Astrocyte (in vitro differentiated cells and primary cell): ENCODE measurements at regions not wholly inside any gene's neighbourhood (a gene's known extent, or its start where the extent isn't known, plus 50 kb on each side); places are given as distances from the start of the nearest gene placed in this dataset.

ENCODE experiments used
- DNase-seq: peaks from one replicate; pipeline ENCODE4 v3.0.0-alpha.2; 2010; ENCODE audit warnings: low read depth
- FAIRE-seq: peaks from 2 replicates; lab custom pipeline; 2011; peaks lifted over from hg19 to GRCh38; lab: Jason Lieb, UNC
- H2AFZ ChIP-seq: 2 replicates; pipeline ENCODE4 v1.6.0; 2012; ENCODE audit warnings: low read depth, low read length, inconsistent platforms
- H3K27ac ChIP-seq: 2 replicates; pipeline ENCODE4 v1.5.1; 2011; ENCODE audit warnings: low read depth, low read length, inconsistent platforms
- H3K27me3 ChIP-seq: 2 replicates; pipeline ENCODE4 v1.6.0; 2011; ENCODE audit warnings: low read length, inconsistent platforms; ENCODE audit not compliant: insufficient read depth
- H3K36me3 ChIP-seq: 2 replicates; pipeline ENCODE4 v1.5.1; 2011; ENCODE audit warnings: low read length, inconsistent platforms; ENCODE audit not compliant: insufficient read depth
- H3K4me1 ChIP-seq: 2 replicates; pipeline ENCODE4 v1.5.1; 2011; ENCODE audit warnings: low read length, inconsistent platforms; ENCODE audit not compliant: insufficient read depth
- H3K4me2 ChIP-seq: 2 replicates; pipeline ENCODE4 v1.6.0; 2012; ENCODE audit warnings: low read length, inconsistent platforms
- H3K4me3 ChIP-seq: 2 replicates; pipeline ENCODE4 v1.5.1; 2011; ENCODE audit warnings: low read depth, mild to moderate bottlenecking, low read length, inconsistent platforms; ENCODE audit not compliant: insufficient read depth
- H3K79me2 ChIP-seq: 2 replicates; pipeline ENCODE4 v1.6.0; 2012; ENCODE audit warnings: mild to moderate bottlenecking, low read length, inconsistent platforms; ENCODE audit not compliant: insufficient read depth
- H3K9ac ChIP-seq: 2 replicates; pipeline ENCODE4 v1.6.0; 2012; ENCODE audit warnings: mild to moderate bottlenecking, low read length, inconsistent platforms
- H3K9me3 ChIP-seq: 2 replicates; pipeline ENCODE4 v1.5.1; 2012; ENCODE audit warnings: low read depth, mild to moderate bottlenecking, low read length, inconsistent platforms; ENCODE audit not compliant: insufficient read depth
- H4K20me1 ChIP-seq: 2 replicates; pipeline ENCODE4 v1.6.0; 2012; ENCODE audit warnings: low read length, inconsistent platforms; ENCODE audit not compliant: insufficient read depth
- H3K27ac Mint-ChIP-seq: one replicate; pipeline ENCODE4 v1.8.0; 2021; ENCODE audit warnings: mild to moderate bottlenecking, mixed read lengths; ENCODE audit not compliant: unreplicated experiment
- H3K27me3 Mint-ChIP-seq: one replicate; pipeline ENCODE4 v1.8.0; 2021; ENCODE audit warnings: low read depth, mixed read lengths; ENCODE audit not compliant: unreplicated experiment
- H3K36me3 Mint-ChIP-seq: one replicate; pipeline ENCODE4 v1.8.0; 2021; ENCODE audit warnings: low read depth, mixed read lengths; ENCODE audit not compliant: unreplicated experiment
- H3K4me1 Mint-ChIP-seq: one replicate; pipeline ENCODE4 v1.8.0; 2021; ENCODE audit warnings: low read depth, mixed read lengths; ENCODE audit not compliant: unreplicated experiment
- H3K4me3 Mint-ChIP-seq: one replicate; pipeline ENCODE4 v1.8.0; 2021; ENCODE audit warnings: mild to moderate bottlenecking, moderate library complexity, mixed read lengths; ENCODE audit not compliant: unreplicated experiment
- H3K9me3 Mint-ChIP-seq: one replicate; pipeline ENCODE4 v1.8.0; 2021; ENCODE audit warnings: mild to moderate bottlenecking, mixed read lengths; ENCODE audit not compliant: unreplicated experiment
- EZH2 ChIP-seq: IDR thresholded peaks from 2 replicates; pipeline ENCODE4 v1.6.1; 2012; ENCODE audit warnings: mild to moderate bottlenecking, low read length, inconsistent platforms; ENCODE audit not compliant: insufficient read depth
- TF ChIP-seq, protein P1 (sequence below): IDR thresholded peaks from 2 replicates; pipeline ENCODE4 v1.5.1; 2011; ENCODE audit warnings: low read depth, mild to moderate bottlenecking, inconsistent platforms, low read length, moderate library complexity; ENCODE audit not compliant: insufficient read depth

DNA sequence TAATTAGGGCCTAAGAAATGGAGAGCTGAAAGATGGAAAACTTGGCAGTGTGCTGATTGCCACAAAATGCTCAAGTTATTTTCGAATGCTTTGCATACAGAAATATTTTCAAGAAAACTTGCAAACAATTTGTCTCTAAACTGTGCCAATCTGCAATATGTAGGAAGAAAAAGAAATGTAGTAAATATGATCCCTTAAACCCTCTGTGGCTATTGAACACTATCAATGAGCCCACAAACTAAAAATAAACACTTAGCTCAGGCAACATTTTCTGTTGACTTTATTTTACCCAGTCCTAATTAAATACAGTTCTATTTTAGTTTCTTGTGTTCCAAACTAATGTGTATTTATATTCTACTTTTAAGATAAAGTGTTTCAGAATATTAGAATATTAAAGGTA, 342.1 kb downstream of the SEMA3D start:
- H3K27ac ChIP-seq: no peak overlapping the region
- Mint-ChIP-seq H3K27me3 (no peaks in the 10 kb centered on the region), H3K27ac (no peak overlapping the region), H3K4me1 (no peaks in the 10 kb centered on the region), H3K36me3 (no peaks in the 10 kb centered on the region), H3K9me3 (peaks cover 2% of the 10 kb centered on the region), H3K4me3 (no peak overlapping the region)
- H3K4me1 ChIP-seq: no peaks in the 10 kb centered on the region
- no peak for TF ChIP-seq EZH2
- TF ChIP-seq, protein P1, sequence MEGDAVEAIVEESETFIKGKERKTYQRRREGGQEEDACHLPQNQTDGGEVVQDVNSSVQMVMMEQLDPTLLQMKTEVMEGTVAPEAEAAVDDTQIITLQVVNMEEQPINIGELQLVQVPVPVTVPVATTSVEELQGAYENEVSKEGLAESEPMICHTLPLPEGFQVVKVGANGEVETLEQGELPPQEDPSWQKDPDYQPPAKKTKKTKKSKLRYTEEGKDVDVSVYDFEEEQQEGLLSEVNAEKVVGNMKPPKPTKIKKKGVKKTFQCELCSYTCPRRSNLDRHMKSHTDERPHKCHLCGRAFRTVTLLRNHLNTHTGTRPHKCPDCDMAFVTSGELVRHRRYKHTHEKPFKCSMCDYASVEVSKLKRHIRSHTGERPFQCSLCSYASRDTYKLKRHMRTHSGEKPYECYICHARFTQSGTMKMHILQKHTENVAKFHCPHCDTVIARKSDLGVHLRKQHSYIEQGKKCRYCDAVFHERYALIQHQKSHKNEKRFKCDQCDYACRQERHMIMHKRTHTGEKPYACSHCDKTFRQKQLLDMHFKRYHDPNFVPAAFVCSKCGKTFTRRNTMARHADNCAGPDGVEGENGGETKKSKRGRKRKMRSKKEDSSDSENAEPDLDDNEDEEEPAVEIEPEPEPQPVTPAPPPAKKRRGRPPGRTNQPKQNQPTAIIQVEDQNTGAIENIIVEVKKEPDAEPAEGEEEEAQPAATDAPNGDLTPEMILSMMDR: no peak
- no peaks in the 10 kb centered on the region for H3K27me3 ChIP-seq
- no peak overlapping the region for H3K9ac ChIP-seq
- no peaks in the 10 kb centered on the region for H3K9me3 ChIP-seq
- no peak overlapping the region for H3K4me2 ChIP-seq
- no peaks in the 10 kb centered on the region for H3K36me3 ChIP-seq
- FAIRE-seq (no peak), DNase-seq (no peak)
- no peak overlapping the region for H2AFZ ChIP-seq
- no peaks in the 10 kb centered on the region for H3K79me2 ChIP-seq
- no peak overlapping the region for H3K4me3 ChIP-seq
- H4K20me1 ChIP-seq: no peaks in the 10 kb centered on the region

DNA sequence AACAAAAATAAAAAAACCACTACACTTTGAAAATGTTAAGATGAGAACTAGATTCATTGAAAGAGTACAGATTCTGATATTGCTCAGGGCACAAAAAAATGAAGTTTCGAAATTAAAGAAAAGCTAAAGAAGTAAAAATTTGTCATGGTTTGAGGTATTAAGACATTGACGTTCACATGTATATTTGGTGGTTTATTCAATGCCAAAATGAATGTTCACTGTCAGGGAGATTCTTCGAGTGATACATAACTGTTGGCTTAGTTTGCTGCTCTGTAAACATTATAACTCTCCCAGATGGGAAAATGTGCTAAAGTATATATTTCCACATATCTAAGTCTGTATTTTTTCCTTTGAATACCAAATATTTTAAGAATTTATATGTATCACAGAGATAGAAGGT, 345.0 kb downstream of the SEMA3D start:
- H3K27me3 ChIP-seq: no peaks in the 10 kb centered on the region
- H3K27ac ChIP-seq: no peak overlapping the region
- FAIRE-seq: no peak
- H4K20me1 ChIP-seq: no peaks in the 10 kb centered on the region
- Mint-ChIP-seq H3K9me3 (no peaks in the 10 kb centered on the region), H3K27me3 (no peaks in the 10 kb centered on the region), H3K27ac (no peak overlapping the region), H3K4me1 (no peaks in the 10 kb centered on the region), H3K4me3 (no peak overlapping the region), H3K36me3 (no peaks in the 10 kb centered on the region)
- H2AFZ ChIP-seq: no peak overlapping the region
- TF ChIP-seq EZH2: no peak
- TF ChIP-seq, protein P1: no peak
- H3K4me1 ChIP-seq: no peaks in the 10 kb centered on the region
- peak; percentile 47 for DNase-seq
- H3K9me3 ChIP-seq: no peaks in the 10 kb centered on the region
- H3K36me3 ChIP-seq: no peaks in the 10 kb centered on the region
- no peak overlapping the region for H3K4me3 ChIP-seq
- no peaks in the 10 kb centered on the region for H3K79me2 ChIP-seq
- no peak overlapping the region for H3K9ac ChIP-seq
- no peak overlapping the region for H3K4me2 ChIP-seq

DNA sequence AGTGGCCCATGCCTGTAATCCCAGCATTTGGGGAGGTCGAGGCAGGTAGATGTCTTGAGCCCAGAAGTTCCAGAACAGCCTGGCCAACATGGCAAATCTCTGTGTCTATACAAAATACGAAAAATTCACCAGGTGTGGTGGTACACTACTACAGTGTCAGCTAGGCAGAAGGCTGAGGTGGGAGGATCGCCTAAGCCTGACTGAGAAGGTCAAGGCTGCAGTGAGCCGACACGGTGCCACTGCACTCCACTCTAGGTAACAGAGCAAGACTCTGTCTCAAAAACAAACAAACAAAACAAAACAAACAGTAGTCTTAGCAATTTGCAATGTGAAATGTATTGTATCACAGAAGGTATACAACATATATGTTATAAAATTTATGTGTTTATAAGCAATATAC, 348.0 kb downstream of the SEMA3D start:
- Histone ChIP-seq H4K20me1 (no peaks in the 10 kb centered on the region), H3K36me3 (no peaks in the 10 kb centered on the region), H2AFZ (no peak overlapping the region), H3K9ac (no peak overlapping the region), H3K27me3 (no peaks in the 10 kb centered on the region), H3K27ac (no peak overlapping the region), H3K9me3 (no peaks in the 10 kb centered on the region), H3K4me2 (no peak overlapping the region), H3K79me2 (no peaks in the 10 kb centered on the region), H3K4me3 (no peak overlapping the region), H3K4me1 (no peaks in the 10 kb centered on the region)
- FAIRE-seq (no peak), DNase-seq (no peak)
- Mint-ChIP-seq H3K27ac (no peak overlapping the region), H3K4me1 (no peaks in the 10 kb centered on the region), H3K9me3 (no peaks in the 10 kb centered on the region), H3K4me3 (no peak overlapping the region), H3K27me3 (no peaks in the 10 kb centered on the region), H3K36me3 (no peaks in the 10 kb centered on the region)
- TF ChIP-seq EZH2: no peak
- TF ChIP-seq, protein P1: no peak
